WTC11 (cell line): ENCODE measurements at regions not wholly inside any gene's neighbourhood (a gene's known extent, or its start where the extent isn't known, plus 50 kb on each side); places are given as distances from the start of the nearest gene placed in this dataset.

Experiments used
- CTCF ChIP-seq: fragments of 200-600 bp; IDR thresholded peaks from 2 replicates; pipeline ENCODE4 v1.8.0; 2022; ENCODE audit warnings: antibody characterized with exemption
- ESRRA ChIP-seq: sonication (generic); formaldehyde crosslinking; IDR thresholded peaks from 2 replicates; pipeline ENCODE4 v1.8.1; 2022; ENCODE audit warnings: mild to moderate bottlenecking, missing genetic modification reagents, borderline replicate concordance
- TF ChIP-seq, protein P1 (sequence below): sonication (generic); formaldehyde crosslinking; IDR thresholded peaks from 2 replicates; pipeline ENCODE4 v1.8.0; 2022; ENCODE audit warnings: mild to moderate bottlenecking, missing genetic modification reagents

DNA sequence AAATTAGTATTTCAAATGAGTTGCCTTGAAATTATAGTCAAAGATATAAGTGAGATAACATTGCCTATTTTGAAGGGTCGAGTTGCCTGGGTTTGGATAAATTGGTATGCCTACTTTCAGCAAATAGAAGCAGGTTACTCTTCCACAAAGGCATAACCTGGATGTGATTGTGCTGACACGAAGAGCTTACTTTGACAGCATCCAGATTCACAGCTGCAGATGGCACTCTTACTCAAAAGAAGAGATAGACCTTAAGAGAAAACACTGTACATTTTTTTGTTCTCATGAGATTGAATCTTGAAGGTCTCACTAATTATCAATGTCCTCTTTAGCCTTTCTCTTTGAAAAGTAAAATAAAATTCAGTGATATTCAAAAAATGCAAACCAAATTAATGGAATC, 1338.7 kb downstream of the REEP3 start:
- TF ChIP-seq CTCF (no peak), ESRRA (CRISPR knock-in tag) (no peak)
- TF ChIP-seq, protein P1, sequence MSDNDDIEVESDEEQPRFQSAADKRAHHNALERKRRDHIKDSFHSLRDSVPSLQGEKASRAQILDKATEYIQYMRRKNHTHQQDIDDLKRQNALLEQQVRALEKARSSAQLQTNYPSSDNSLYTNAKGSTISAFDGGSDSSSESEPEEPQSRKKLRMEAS (CRISPR knock-in tag), result no peak
